WTC11 (cell line): ENCODE measurements at regions not wholly inside any gene's neighbourhood (a gene's known extent, or its start where the extent isn't known, plus 50 kb on each side); places are given as distances from the start of the nearest gene placed in this dataset.

Experiments
- ATAC-seq: fragments of 200-7000 bp; cut with Tn5 transposase; 2 replicates; pipeline ENCODE4 v1.10.0; 2021; ENCODE audit warnings: mild to moderate bottlenecking, moderate library complexity
- CTCF ChIA-PET: fragments of 300-600 bp; sonication (Branson Sonifier 250); formaldehyde crosslinking; loops from one replicate; lab custom pipeline; 2021; ENCODE audit warnings: antibody characterized with exemption; lab: Charles Lee
- POLR2A ChIA-PET: fragments of 350-600 bp; sonication (Branson Sonifier 250); formaldehyde crosslinking; loops from one replicate; lab custom pipeline; 2021; ENCODE audit warnings: antibody characterized with exemption; lab: Charles Lee
- DNase-seq: peaks from one replicate; pipeline ENCODE4 v3.0.0; 2021; ENCODE audit warnings: low spot score
- H3K27ac Mint-ChIP-seq: 2 replicates; pipeline ENCODE4 v1.8.0; 2021; ENCODE audit warnings: mixed read lengths
- H3K27me3 Mint-ChIP-seq: 2 replicates; pipeline ENCODE4 v1.8.0; 2021; ENCODE audit warnings: low read depth, mild to moderate bottlenecking, moderate library complexity, mixed read lengths
- H3K36me3 Mint-ChIP-seq: 2 replicates; pipeline ENCODE4 v1.8.0; 2021; ENCODE audit warnings: mixed read lengths
- H3K4me1 Mint-ChIP-seq: 2 replicates; pipeline ENCODE4 v1.8.0; 2022; ENCODE audit warnings: mixed read lengths
- H3K4me3 Mint-ChIP-seq: 2 replicates; pipeline ENCODE4 v1.8.0; 2021; ENCODE audit warnings: mild to moderate bottlenecking, moderate library complexity, mixed read lengths
- H3K9me3 Mint-ChIP-seq: 2 replicates; pipeline ENCODE4 v1.8.0; 2021; ENCODE audit warnings: mixed read lengths
- AR ChIP-seq: fragments of 250-450 bp; sonication (Bioruptor Pico); IDR thresholded peaks from 2 replicates; pipeline ENCODE4 v1.9.0; 2021; ENCODE audit warnings: mild to moderate bottlenecking
- ATF3 ChIP-seq: sonication (generic); formaldehyde crosslinking; conservative IDR thresholded peaks from 2 replicates; pipeline ENCODE4 v1.8.1; 2022; ENCODE audit warnings: mild to moderate bottlenecking, missing genetic modification reagents
- CBFB ChIP-seq: sonication (generic); formaldehyde crosslinking; IDR thresholded peaks from 2 replicates; pipeline ENCODE4 v1.8.1; 2022; ENCODE audit warnings: mild to moderate bottlenecking, low read depth, missing genetic modification reagents
- E2F4 ChIP-seq: sonication (generic); formaldehyde crosslinking; IDR thresholded peaks from 2 replicates; pipeline ENCODE4 v1.8.1; 2022; ENCODE audit warnings: low read depth, mild to moderate bottlenecking, moderate library complexity, missing genetic modification reagents, borderline replicate concordance
- ELF4 ChIP-seq: sonication (generic); formaldehyde crosslinking; IDR thresholded peaks from 2 replicates; pipeline ENCODE4 v1.8.1; 2022; ENCODE audit warnings: low read depth, mild to moderate bottlenecking, moderate library complexity, missing genetic modification reagents
- FOXP4 ChIP-seq: sonication (generic); formaldehyde crosslinking; IDR thresholded peaks from 2 replicates; pipeline ENCODE4 v1.8.0; 2022; ENCODE audit warnings: mild to moderate bottlenecking, missing genetic modification reagents
- GTF2I ChIP-seq: fragments of 250-450 bp; sonication (Bioruptor Pico); conservative IDR thresholded peaks from 2 replicates; pipeline ENCODE4 v1.4.0; 2021; ENCODE audit warnings: mild to moderate bottlenecking
- NR2C2 ChIP-seq: sonication (generic); formaldehyde crosslinking; IDR thresholded peaks from 2 replicates; pipeline ENCODE4 v1.8.0; 2022; ENCODE audit warnings: mild to moderate bottlenecking, missing genetic modification reagents
- TEAD1 ChIP-seq: sonication (generic); formaldehyde crosslinking; IDR thresholded peaks from 2 replicates; pipeline ENCODE4 v1.8.0; 2022; ENCODE audit warnings: mild to moderate bottlenecking, missing genetic modification reagents
- TP53 ChIP-seq: sonication (generic); formaldehyde crosslinking; IDR thresholded peaks from 2 replicates; pipeline ENCODE4 v1.8.1; 2023; ENCODE audit warnings: mild to moderate bottlenecking, missing genetic modification reagents
- ZBTB21 ChIP-seq: sonication (generic); formaldehyde crosslinking; IDR thresholded peaks from 2 replicates; pipeline ENCODE4 v1.8.1; 2023; ENCODE audit warnings: mild to moderate bottlenecking, missing genetic modification reagents, borderline replicate concordance
- ZNF263 ChIP-seq: sonication (generic); formaldehyde crosslinking; IDR thresholded peaks from 2 replicates; pipeline ENCODE4 v1.8.1; 2022; ENCODE audit warnings: low read depth, mild to moderate bottlenecking, moderate library complexity, missing genetic modification reagents
- TF ChIP-seq, protein P1 (sequence below): sonication (generic); formaldehyde crosslinking; IDR thresholded peaks from 2 replicates; pipeline ENCODE4 v1.8.0; 2022; ENCODE audit warnings: mild to moderate bottlenecking, missing genetic modification reagents
- TF ChIP-seq, protein P2 (sequence below): sonication (generic); formaldehyde crosslinking; IDR thresholded peaks from 2 replicates; pipeline ENCODE4 v1.8.1; 2023; ENCODE audit warnings: mild to moderate bottlenecking, missing genetic modification reagents
- TF ChIP-seq, protein P3 (sequence below): fragments of 250-450 bp; sonication (Bioruptor Pico); IDR thresholded peaks from 2 replicates; pipeline ENCODE4 v1.8.0; 2021; ENCODE audit warnings: mild to moderate bottlenecking
- TF ChIP-seq, protein P4 (sequence below): sonication (generic); formaldehyde crosslinking; IDR thresholded peaks from 2 replicates; pipeline ENCODE4 v1.8.1; 2022; ENCODE audit warnings: mild to moderate bottlenecking, missing genetic modification reagents, moderate library complexity, borderline replicate concordance

GRCh38 chr7:127525866-127526480 is 59.4 kb downstream of the GCC1 start:
- TF ChIP-seq FOXP4 (CRISPR knock-in tag) (no peak), ZNF263 (CRISPR knock-in tag) (no peak), NR2C2 (CRISPR knock-in tag) (no peak), ATF3 (CRISPR knock-in tag) (no peak), ELF4 (CRISPR knock-in tag) (no peak), CBFB (CRISPR knock-in tag) (no peak), AR (CRISPR knock-in tag) (no peak), TEAD1 (CRISPR knock-in tag) (no peak), ZBTB21 (CRISPR knock-in tag) (no peak), GTF2I (no peak), E2F4 (CRISPR knock-in tag) (no peak), TP53 (no peak)
- TF ChIP-seq, protein P1, sequence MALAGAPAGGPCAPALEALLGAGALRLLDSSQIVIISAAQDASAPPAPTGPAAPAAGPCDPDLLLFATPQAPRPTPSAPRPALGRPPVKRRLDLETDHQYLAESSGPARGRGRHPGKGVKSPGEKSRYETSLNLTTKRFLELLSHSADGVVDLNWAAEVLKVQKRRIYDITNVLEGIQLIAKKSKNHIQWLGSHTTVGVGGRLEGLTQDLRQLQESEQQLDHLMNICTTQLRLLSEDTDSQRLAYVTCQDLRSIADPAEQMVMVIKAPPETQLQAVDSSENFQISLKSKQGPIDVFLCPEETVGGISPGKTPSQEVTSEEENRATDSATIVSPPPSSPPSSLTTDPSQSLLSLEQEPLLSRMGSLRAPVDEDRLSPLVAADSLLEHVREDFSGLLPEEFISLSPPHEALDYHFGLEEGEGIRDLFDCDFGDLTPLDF: no peak
- TF ChIP-seq, protein P2, sequence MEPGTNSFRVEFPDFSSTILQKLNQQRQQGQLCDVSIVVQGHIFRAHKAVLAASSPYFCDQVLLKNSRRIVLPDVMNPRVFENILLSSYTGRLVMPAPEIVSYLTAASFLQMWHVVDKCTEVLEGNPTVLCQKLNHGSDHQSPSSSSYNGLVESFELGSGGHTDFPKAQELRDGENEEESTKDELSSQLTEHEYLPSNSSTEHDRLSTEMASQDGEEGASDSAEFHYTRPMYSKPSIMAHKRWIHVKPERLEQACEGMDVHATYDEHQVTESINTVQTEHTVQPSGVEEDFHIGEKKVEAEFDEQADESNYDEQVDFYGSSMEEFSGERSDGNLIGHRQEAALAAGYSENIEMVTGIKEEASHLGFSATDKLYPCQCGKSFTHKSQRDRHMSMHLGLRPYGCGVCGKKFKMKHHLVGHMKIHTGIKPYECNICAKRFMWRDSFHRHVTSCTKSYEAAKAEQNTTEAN (CRISPR knock-in tag): no peak
- TF ChIP-seq, protein P3, sequence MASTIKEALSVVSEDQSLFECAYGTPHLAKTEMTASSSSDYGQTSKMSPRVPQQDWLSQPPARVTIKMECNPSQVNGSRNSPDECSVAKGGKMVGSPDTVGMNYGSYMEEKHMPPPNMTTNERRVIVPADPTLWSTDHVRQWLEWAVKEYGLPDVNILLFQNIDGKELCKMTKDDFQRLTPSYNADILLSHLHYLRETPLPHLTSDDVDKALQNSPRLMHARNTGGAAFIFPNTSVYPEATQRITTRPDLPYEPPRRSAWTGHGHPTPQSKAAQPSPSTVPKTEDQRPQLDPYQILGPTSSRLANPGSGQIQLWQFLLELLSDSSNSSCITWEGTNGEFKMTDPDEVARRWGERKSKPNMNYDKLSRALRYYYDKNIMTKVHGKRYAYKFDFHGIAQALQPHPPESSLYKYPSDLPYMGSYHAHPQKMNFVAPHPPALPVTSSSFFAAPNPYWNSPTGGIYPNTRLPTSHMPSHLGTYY (CRISPR knock-in tag): no peak
- TF ChIP-seq, protein P4, sequence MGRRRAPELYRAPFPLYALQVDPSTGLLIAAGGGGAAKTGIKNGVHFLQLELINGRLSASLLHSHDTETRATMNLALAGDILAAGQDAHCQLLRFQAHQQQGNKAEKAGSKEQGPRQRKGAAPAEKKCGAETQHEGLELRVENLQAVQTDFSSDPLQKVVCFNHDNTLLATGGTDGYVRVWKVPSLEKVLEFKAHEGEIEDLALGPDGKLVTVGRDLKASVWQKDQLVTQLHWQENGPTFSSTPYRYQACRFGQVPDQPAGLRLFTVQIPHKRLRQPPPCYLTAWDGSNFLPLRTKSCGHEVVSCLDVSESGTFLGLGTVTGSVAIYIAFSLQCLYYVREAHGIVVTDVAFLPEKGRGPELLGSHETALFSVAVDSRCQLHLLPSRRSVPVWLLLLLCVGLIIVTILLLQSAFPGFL (CRISPR knock-in tag): no peak
- Mint-ChIP-seq H3K9me3 (peaks cover 36% of the 10 kb centered on the region), H3K4me3 (no peak overlapping the region), H3K36me3 (no peaks in the 10 kb centered on the region; the same call in 1 of the 2 replicates), H3K27ac (no peak overlapping the region), H3K4me1 (peaks cover 8% of the 10 kb centered on the region), H3K27me3 (peaks cover 99% of the 10 kb centered on the region)
- peak; percentile 66 for ATAC-seq
- POLR2A ChIA-PET: no interaction called here
- DNase-seq: no peak
- CTCF ChIA-PET: interaction anchor here (1.3 to 1.7 kb wide), 2 partner anchors 11 kb away, joined by 5 read pairs; no protein-coding TSS in a partner anchor
